Lower leg skin (tissue), 3 donors: ENCODE measurements at regions not wholly inside any gene's neighbourhood (a gene's known extent, or its start where the extent isn't known, plus 50 kb on each side); places are given as distances from the start of the nearest gene placed in this dataset.

ENCODE experiments used
- CTCF ChIP-seq, 3 donors: fragments of 450-650 bp; IDR thresholded peaks; one replicate each; pipeline ENCODE4 v1.5.1; 2016; ENCODE audit warnings: antibody characterized with exemption in 3 of 3, mild to moderate bottlenecking in 3 of 3, moderate library complexity in 2 of 3
- POLR2A ChIP-seq, 2 donors: fragments of 450-650 bp; IDR thresholded peaks; one replicate each; pipeline ENCODE4 v1.6.1; 2016 to 2017; ENCODE audit warnings: antibody characterized with exemption in 2 of 2, mild to moderate bottlenecking in 1 of 2, moderate library complexity in 1 of 2

GRCh38 chr3:174532776-174533175 lies 326.4 kb upstream of the NAALADL2 start:
- TF ChIP-seq CTCF (IDR thresholded peaks at IDR 0.05), result no peak
- TF ChIP-seq POLR2A (IDR thresholded peaks at IDR 0.05), result no peak
